HG03066 (cell line): ENCODE measurements at regions not wholly inside any gene's neighbourhood (a gene's known extent, or its start where the extent isn't known, plus 50 kb on each side); places are given as distances from the start of the nearest gene placed in this dataset.
A peak's percentile ranks its signal among the peaks of the same experiment; 100 is the strongest.
"Not testable (repeated sequence)": the region's sequence is repeated elsewhere in the genome, so short reads cannot be mapped to it uniquely, and the experiment has no call there.

Experiments
- ATAC-seq: cut with Tn5 transposase; IDR thresholded peaks from one replicate; pipeline ENCODE4 v1.9.1; 2021; ENCODE audit warnings: low read depth; ENCODE audit not compliant: unreplicated experiment

GRCh38 chr10:57430376-57430775 lies 837.3 kb downstream of the IPMK start:
- ATAC-seq = no peak

- ATAC-seq = no peak
These were observed 846.8 kb downstream of the IPMK start for GRCh38 chr10:57420881-57421280.

- no peak for ATAC-seq
These were observed 849.2 kb downstream of the IPMK start for GRCh38 chr10:57418476-57418875.

- no peak for ATAC-seq
These were observed 871.8 kb downstream of the IPMK start for GRCh38 chr10:57395923-57396322.

- ATAC-seq = no peak
These were observed 900.3 kb downstream of the IPMK start for GRCh38 chr10:57367412-57367811.

- ATAC-seq = no peak
These were observed 904.9 kb downstream of the IPMK start for GRCh38 chr10:57362811-57363210.

- no peak for ATAC-seq
These were observed 914.2 kb downstream of the IPMK start for GRCh38 chr10:57353403-57354003.

GRCh38 chr10:57351076-57351475 lies 916.6 kb downstream of the IPMK start:
- ATAC-seq = no peak

- no peak for ATAC-seq
These were observed 926.4 kb downstream of the IPMK start for GRCh38 chr10:57341294-57341693.

GRCh38 chr10:57338823-57339558 lies 928.7 kb downstream of the IPMK start:
- ATAC-seq = peak; percentile 64

GRCh38 chr10:57336865-57337264 lies 930.8 kb downstream of the IPMK start:
- no peak for ATAC-seq

GRCh38 chr10:57336341-57336740 lies 931.4 kb downstream of the IPMK start:
- no peak for ATAC-seq

- no peak for ATAC-seq
These were observed 933.2 kb downstream of the IPMK start for GRCh38 chr10:57334523-57334922.

- no peak for ATAC-seq
These were observed 933.8 kb downstream of the IPMK start for GRCh38 chr10:57333880-57334279.

GRCh38 chr10:57321400-57321854 lies 946.3 kb downstream of the IPMK start:
- not testable (repeated sequence) for ATAC-seq

GRCh38 chr10:57320416-57320815 lies 947.3 kb downstream of the IPMK start:
- no peak for ATAC-seq

- ATAC-seq = no peak
These were observed 953.0 kb upstream of the ZWINT start for GRCh38 chr10:57314046-57314445.

GRCh38 chr10:57303566-57303965 lies 942.5 kb upstream of the ZWINT start:
- no peak for ATAC-seq

GRCh38 chr10:57300718-57301117 lies 939.7 kb upstream of the ZWINT start:
- no peak for ATAC-seq

- no peak for ATAC-seq
These were observed 933.6 kb upstream of the ZWINT start for GRCh38 chr10:57294698-57295097.

- no peak for ATAC-seq
These were observed 927.7 kb upstream of the ZWINT start for GRCh38 chr10:57288754-57289153.

- ATAC-seq = no peak
These were observed 901.8 kb upstream of the ZWINT start for GRCh38 chr10:57262892-57263291.
